ENCODE measurements at regions not wholly inside any gene's neighbourhood (a gene's known extent, or its start where the extent isn't known, plus 50 kb on each side); places are given as distances from the start of the nearest gene placed in this dataset.
"Not testable (repeated sequence)": the region's sequence is repeated elsewhere in the genome, so short reads cannot be mapped to it uniquely, and the experiment has no call there.

GRCh38 chr9:42335984-42336657, 152.7 kb downstream of the SPATA31A6 start:
- TF ChIP-seq CTCF (conservative IDR thresholded peaks at IDR 0.05); EZH2 (IDR thresholded peaks at IDR 0.05; ENCODE audit: low read depth): not testable (repeated sequence)

All from PC-9 (cell line).